Stimulated activated naive CD8-positive, alpha-beta T cell treated with anti-CD3 and anti-CD28 coated beads, Interleukin-15, amount 100 ng/mL, for 72 hours (primary cell): ENCODE measurements at regions not wholly inside any gene's neighbourhood (a gene's known extent, or its start where the extent isn't known, plus 50 kb on each side); places are given as distances from the start of the nearest gene placed in this dataset.
A peak's percentile ranks its signal among the peaks of the same experiment; 100 is the strongest.

ENCODE experiments used
- ATAC-seq: fragments of 150-1000 bp; cut with Tn5 transposase; 2 replicates; pipeline ENCODE4 v1.10.0; 2021; ENCODE audit warnings: mild to moderate bottlenecking, moderate library complexity
- DNase-seq, 2 donors: peaks; one replicate each; pipeline ENCODE4 v3.0.0; 2021 to 2022
- H3K27ac Mint-ChIP-seq, 2 donors: one replicate each; pipeline ENCODE4 v1.8.0; 2022; ENCODE audit warnings: mild to moderate bottlenecking in 2 of 2, mixed read lengths in 2 of 2, moderate library complexity in 2 of 2
- H3K27me3 Mint-ChIP-seq: one replicate; pipeline ENCODE4 v1.8.0; 2022; ENCODE audit warnings: mixed read lengths
- H3K4me1 Mint-ChIP-seq: one replicate; pipeline ENCODE4 v1.8.0; 2022; ENCODE audit warnings: mild to moderate bottlenecking, mixed read lengths
- H3K4me3 Mint-ChIP-seq, 2 donors: one replicate each; pipeline ENCODE4 v1.8.0; 2022; ENCODE audit warnings: mild to moderate bottlenecking in 2 of 2, mixed read lengths in 2 of 2, moderate library complexity in 1 of 2
- H3K9me3 Mint-ChIP-seq, 2 donors: one replicate each; pipeline ENCODE4 v1.8.0; 2022; ENCODE audit warnings: mixed read lengths in 2 of 2

DNA sequence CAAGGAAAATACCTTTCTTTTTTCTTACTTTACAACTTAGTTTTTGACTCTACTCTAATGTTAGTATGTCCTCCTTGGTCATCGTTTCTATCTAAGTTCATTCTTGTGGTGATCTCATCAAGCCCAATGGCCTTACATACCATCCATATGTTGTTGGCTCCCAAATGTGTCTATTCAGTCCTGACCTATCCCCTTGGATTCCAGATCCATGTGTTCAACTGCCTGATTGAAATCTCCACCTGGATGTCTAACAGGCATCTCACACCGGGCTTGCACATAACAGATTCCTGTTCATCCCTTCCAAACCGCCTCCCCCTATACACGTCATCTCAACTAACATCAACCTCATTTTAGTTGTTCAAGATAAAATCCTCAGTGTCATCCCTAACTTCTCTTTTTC is 382.6 kb downstream of the SOX2 start:
- Mint-ChIP-seq H3K9me3 (peaks cover 0 to 8% of the 10 kb centered on the region in 2 donors), H3K4me3 (no peak overlapping the region), H3K27ac (no peak overlapping the region), H3K27me3 (no peaks in the 10 kb centered on the region), H3K4me1 (no peaks in the 10 kb centered on the region)
- ATAC-seq, result no peak
- no peak for DNase-seq

DNA sequence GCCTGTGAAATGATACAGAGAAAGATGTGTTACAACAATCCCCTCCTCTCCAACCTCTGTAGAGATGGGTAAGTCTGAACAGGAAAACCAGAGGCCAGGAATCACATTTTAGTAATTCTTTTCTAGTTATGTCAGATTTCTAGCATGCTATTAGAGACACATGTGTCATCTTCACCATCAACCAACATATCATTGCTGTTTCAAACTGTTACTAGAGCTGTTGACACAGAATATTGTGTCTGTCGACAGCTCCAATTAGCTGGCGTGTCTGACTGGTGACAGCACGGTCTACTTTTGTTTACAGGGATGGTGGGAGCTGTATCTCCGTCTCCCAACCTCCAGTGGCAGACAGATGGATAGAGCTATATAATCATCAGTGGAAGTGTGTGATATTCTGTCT is 393.2 kb downstream of the SOX2 start:
- ATAC-seq, result no peak
- no peak overlapping the region for H3K27ac Mint-ChIP-seq
- no peaks in the 10 kb centered on the region for H3K4me1 Mint-ChIP-seq
- H3K4me3 Mint-ChIP-seq, result no peak overlapping the region
- H3K27me3 Mint-ChIP-seq, result no peaks in the 10 kb centered on the region
- H3K9me3 Mint-ChIP-seq, result peaks cover 6 to 28% of the 10 kb centered on the region in 2 donors
- no peak for DNase-seq

DNA sequence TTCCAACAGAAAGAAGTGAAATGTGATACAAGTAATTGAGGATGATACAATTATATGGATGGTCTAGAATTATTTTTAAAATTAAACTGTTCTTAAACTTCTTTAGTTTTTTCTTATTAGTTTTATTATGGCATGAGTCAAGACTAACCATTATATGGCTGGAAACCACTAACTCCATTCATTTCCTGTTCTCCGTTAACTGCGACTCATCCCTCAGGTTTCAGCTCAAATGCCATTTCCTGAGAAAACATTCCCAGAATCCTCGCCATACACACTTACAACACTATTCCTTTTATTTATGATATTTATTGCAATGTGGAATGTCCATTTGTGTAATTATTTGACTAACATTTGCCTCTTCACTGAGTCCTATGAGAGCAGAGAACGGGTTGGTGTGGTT is 394.1 kb downstream of the SOX2 start:
- DNase-seq, result no peak
- H3K9me3 Mint-ChIP-seq, result peaks cover 11 to 26% of the 10 kb centered on the region in 2 donors

DNA sequence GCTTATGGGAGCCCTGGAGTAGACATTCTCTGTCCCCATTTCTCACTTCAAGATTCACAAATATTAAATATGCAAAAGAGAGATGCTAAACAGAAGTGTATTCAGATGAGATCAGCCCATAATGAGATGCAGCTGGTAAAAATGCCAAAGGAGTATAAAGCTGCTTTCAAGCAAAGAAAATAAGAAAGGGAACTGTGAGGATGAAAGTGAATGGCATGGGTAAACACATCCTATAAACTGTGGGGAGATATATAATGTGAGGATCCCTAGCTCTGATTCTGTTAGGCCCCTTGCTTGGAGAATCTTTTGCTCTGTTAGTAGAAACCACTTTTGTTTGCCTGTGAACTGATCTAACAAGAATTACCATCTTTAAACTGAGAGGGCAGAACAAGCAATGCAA is 396.6 kb downstream of the SOX2 start:
- H3K9me3 Mint-ChIP-seq, result peaks cover 5 to 22% of the 10 kb centered on the region in 2 donors
- H3K27ac Mint-ChIP-seq, result no peak overlapping the region
- no peak overlapping the region for H3K4me3 Mint-ChIP-seq
- no peaks in the 10 kb centered on the region for H3K4me1 Mint-ChIP-seq
- H3K27me3 Mint-ChIP-seq, result no peaks in the 10 kb centered on the region
- DNase-seq (no peak), ATAC-seq (no peak)

More for the DNA sequence above, 394.1 kb downstream of the SOX2 start:
- Mint-ChIP-seq H3K4me1 (no peaks in the 10 kb centered on the region), H3K27me3 (no peaks in the 10 kb centered on the region), H3K4me3 (no peak overlapping the region), H3K27ac (peak overlapping the region in 1 of 2 donors; percentile 89)
- no peak for ATAC-seq

DNA sequence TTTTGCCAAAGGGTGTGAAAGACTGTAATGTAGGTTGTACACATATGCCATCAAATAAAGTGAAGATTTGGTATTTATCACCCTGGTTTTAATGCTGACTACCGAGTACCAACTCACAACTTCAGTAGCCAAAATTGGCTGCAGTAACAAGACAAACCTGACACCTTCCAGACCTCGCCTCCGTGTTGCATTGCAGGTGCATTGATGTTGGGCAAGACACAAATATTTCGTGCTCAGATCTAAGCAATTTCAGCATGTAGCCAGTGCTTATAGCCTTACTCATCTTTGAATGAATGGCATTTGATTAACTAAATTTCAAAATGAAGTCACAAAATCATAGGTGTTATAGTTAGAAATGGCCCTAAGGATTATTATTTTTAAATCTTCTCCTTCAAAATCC is 400.2 kb downstream of the SOX2 start:
- Mint-ChIP-seq H3K4me3 (no peak overlapping the region), H3K27ac (no peak overlapping the region), H3K9me3 (peaks cover 5 to 23% of the 10 kb centered on the region in 2 donors), H3K4me1 (no peaks in the 10 kb centered on the region), H3K27me3 (no peaks in the 10 kb centered on the region)
- ATAC-seq (no peak), DNase-seq (no peak)

GRCh38 chr3:182115328-182116015 is 403.7 kb downstream of the SOX2 start:
- DNase-seq (no peak), ATAC-seq (no peak)
- Mint-ChIP-seq H3K4me3 (no peak overlapping the region), H3K27ac (no peak overlapping the region), H3K4me1 (no peaks in the 10 kb centered on the region), H3K27me3 (no peaks in the 10 kb centered on the region), H3K9me3 (peaks cover 5 to 7% of the 10 kb centered on the region in 2 donors)

- Mint-ChIP-seq H3K27ac (no peak overlapping the region), H3K4me3 (no peak overlapping the region), H3K4me1 (no peaks in the 10 kb centered on the region), H3K9me3 (peaks cover 0 to 7% of the 10 kb centered on the region in 2 donors), H3K27me3 (no peaks in the 10 kb centered on the region)
- ATAC-seq, result no peak
- no peak for DNase-seq
Observed at GRCh38 chr3:182116386-182116785, 404.7 kb downstream of the SOX2 start.

- no peak overlapping the region for H3K27ac Mint-ChIP-seq
- H3K4me3 Mint-ChIP-seq, result no peak overlapping the region
- H3K27me3 Mint-ChIP-seq, result no peaks in the 10 kb centered on the region
- peaks cover 0 to 7% of the 10 kb centered on the region in 2 donors for H3K9me3 Mint-ChIP-seq
- ATAC-seq (no peak), DNase-seq (no peak)
- no peaks in the 10 kb centered on the region for H3K4me1 Mint-ChIP-seq
Observed at GRCh38 chr3:182117131-182117530, 405.4 kb downstream of the SOX2 start.

- Mint-ChIP-seq H3K27me3 (no peaks in the 10 kb centered on the region), H3K9me3 (peaks cover 0 to 7% of the 10 kb centered on the region in 2 donors), H3K4me3 (no peak overlapping the region), H3K4me1 (no peaks in the 10 kb centered on the region), H3K27ac (no peak overlapping the region)
- DNase-seq (no peak), ATAC-seq (no peak)
Observed at GRCh38 chr3:182117583-182117982, 405.9 kb downstream of the SOX2 start.

DNA sequence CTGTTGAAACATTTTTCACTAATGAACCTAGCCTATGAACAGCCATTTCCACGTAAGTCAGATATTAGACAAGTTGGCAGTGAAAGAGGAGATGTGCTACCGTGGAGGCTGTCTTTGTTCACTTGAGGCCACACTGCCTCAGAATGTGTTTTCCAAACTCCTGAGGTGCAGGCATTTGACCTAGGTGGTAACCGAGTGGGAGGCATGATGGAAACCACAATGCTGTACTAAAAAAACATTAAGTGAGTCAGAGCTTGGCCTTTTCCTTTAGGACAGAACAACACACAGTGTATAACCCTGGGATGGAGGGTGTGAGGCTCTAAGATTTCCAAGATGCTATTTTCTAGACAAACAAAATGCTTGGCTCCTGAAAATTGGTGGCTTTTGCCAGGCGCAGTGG is 406.3 kb downstream of the SOX2 start:
- DNase-seq (no peak), ATAC-seq (no peak)
- Mint-ChIP-seq H3K27me3 (no peaks in the 10 kb centered on the region), H3K27ac (no peak overlapping the region), H3K4me3 (no peak overlapping the region), H3K4me1 (no peaks in the 10 kb centered on the region), H3K9me3 (peaks cover 0 to 7% of the 10 kb centered on the region in 2 donors)

DNA sequence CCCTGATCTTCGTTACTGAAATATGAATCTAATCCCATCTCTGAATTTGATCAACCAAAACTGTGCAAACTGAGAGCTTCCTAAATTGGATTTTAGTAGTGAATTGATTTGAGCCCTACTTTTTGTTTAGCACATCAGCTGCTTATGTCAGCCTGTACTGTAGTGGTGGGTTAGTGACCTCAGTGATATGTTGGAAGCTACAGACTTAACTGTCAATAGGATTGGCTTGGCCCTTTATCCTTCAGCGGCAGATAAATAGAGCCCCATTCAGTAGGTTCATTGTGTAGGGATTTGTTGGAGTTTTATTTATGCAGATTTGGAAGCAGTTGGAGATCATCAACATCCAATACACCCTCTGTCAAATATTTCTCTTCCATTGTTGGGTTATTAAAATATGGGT is 409.7 kb downstream of the SOX2 start:
- Mint-ChIP-seq H3K27me3 (no peaks in the 10 kb centered on the region), H3K4me3 (no peak overlapping the region), H3K9me3 (no peaks in the 10 kb centered on the region), H3K27ac (no peak overlapping the region), H3K4me1 (no peaks in the 10 kb centered on the region)
- DNase-seq (no peak), ATAC-seq (no peak)

DNA sequence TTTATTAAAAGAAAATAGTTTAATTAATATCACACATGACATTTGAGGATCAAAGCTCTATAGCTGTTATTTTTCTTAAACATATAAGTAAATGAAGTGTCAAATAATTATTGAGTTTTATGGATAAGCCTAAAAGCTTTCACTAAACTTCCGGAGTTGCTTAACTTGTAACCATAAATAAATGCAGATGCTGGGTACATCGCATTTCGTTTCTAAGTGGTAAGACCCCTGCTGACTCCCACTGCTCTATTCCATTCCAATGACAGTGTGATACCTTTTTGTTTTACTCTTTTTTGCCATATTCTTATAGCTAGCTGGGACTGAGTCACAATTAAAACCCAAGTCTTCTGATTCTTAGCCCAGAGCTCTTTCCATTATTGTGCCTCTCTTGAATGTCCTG is 411.1 kb downstream of the SOX2 start:
- Mint-ChIP-seq H3K4me3 (no peak overlapping the region), H3K9me3 (no peaks in the 10 kb centered on the region), H3K27ac (no peak overlapping the region), H3K27me3 (no peaks in the 10 kb centered on the region), H3K4me1 (no peaks in the 10 kb centered on the region)
- ATAC-seq (no peak), DNase-seq (no peak)

- Mint-ChIP-seq H3K4me3 (no peak overlapping the region), H3K27ac (no peak overlapping the region), H3K27me3 (no peaks in the 10 kb centered on the region), H3K9me3 (no peaks in the 10 kb centered on the region), H3K4me1 (no peaks in the 10 kb centered on the region)
- DNase-seq, result no peak
- ATAC-seq, result no peak
Observed at GRCh38 chr3:182124187-182124586, 412.5 kb downstream of the SOX2 start.

- no peaks in the 10 kb centered on the region for H3K4me1 Mint-ChIP-seq
- H3K4me3 Mint-ChIP-seq, result no peak overlapping the region
- no peaks in the 10 kb centered on the region for H3K9me3 Mint-ChIP-seq
- ATAC-seq, result no peak
- no peak for DNase-seq
- no peaks in the 10 kb centered on the region for H3K27me3 Mint-ChIP-seq
- H3K27ac Mint-ChIP-seq, result no peak overlapping the region
Observed at GRCh38 chr3:182124716-182125115, 413.0 kb downstream of the SOX2 start.

- H3K9me3 Mint-ChIP-seq, result no peaks in the 10 kb centered on the region
- ATAC-seq, result no peak
- H3K4me3 Mint-ChIP-seq, result no peak overlapping the region
- no peaks in the 10 kb centered on the region for H3K27me3 Mint-ChIP-seq
- H3K27ac Mint-ChIP-seq, result no peak overlapping the region
- H3K4me1 Mint-ChIP-seq, result no peaks in the 10 kb centered on the region
- no peak for DNase-seq
Observed at GRCh38 chr3:182129740-182130139, 418.0 kb downstream of the SOX2 start.

- DNase-seq (no peak), ATAC-seq (no peak)
- H3K27ac Mint-ChIP-seq, result no peak overlapping the region
- H3K27me3 Mint-ChIP-seq, result no peaks in the 10 kb centered on the region
- no peak overlapping the region for H3K4me3 Mint-ChIP-seq
- no peaks in the 10 kb centered on the region for H3K4me1 Mint-ChIP-seq
- H3K9me3 Mint-ChIP-seq, result no peaks in the 10 kb centered on the region
Observed at GRCh38 chr3:182133752-182134151, 422.0 kb downstream of the SOX2 start.

- Mint-ChIP-seq H3K4me1 (no peaks in the 10 kb centered on the region), H3K27ac (no peak overlapping the region), H3K4me3 (no peak overlapping the region), H3K9me3 (no peaks in the 10 kb centered on the region), H3K27me3 (no peaks in the 10 kb centered on the region)
- ATAC-seq, result no peak
- no peak for DNase-seq
Observed at GRCh38 chr3:182135056-182135455, 423.3 kb downstream of the SOX2 start.
